SK-N-SH (cell line): ENCODE measurements at regions not wholly inside any gene's neighbourhood (a gene's known extent, or its start where the extent isn't known, plus 50 kb on each side); places are given as distances from the start of the nearest gene placed in this dataset.

Source experiments
- CTCF ChIA-PET: fragments of 300-600, 350-600 bp; formaldehyde crosslinking; extraction: SDS; loops from one replicate; lab custom pipeline; 2021; lab: Yijun Ruan, JAX
- POLR2A ChIA-PET: fragments of 350-600 bp; sonication (Branson Sonifier 250); formaldehyde crosslinking; extraction: SDS; loops from one replicate; lab custom pipeline; 2020; ENCODE audit warnings: antibody characterized with exemption, inconsistent platforms; lab: Yijun Ruan, JAX
- DNase-seq: peaks from one replicate; pipeline ENCODE4 v3.0.0; 2012
- H2AFZ ChIP-seq: fragments of 200-600 bp; sonication (generic); 2 replicates; pipeline ENCODE4 v1.8.1; 2016; ENCODE audit warnings: antibody characterized with exemption, mild to moderate bottlenecking, low read depth
- H3F3A ChIP-seq: fragments of 200-600 bp; sonication (generic); replicated peaks from 2 replicates; pipeline ENCODE3; 2016; ENCODE audit warnings: antibody characterized with exemption, mild to moderate bottlenecking; ENCODE audit not compliant: insufficient read depth
- H3K27ac ChIP-seq, 2 experiments: fragments of 200-500 bp in 1 of 2; fragments of 200-600 bp in 1 of 2; sonication (Bioruptor generic) in 1 of 2; sonication (generic), shearing (Covaris generic) in 1 of 2; 2 replicates each; pipeline versions ENCODE4 v1.5.1 to v1.6.1; 2014 to 2016; ENCODE audit warnings: low read depth in 2 of 2, inconsistent platforms in 1 of 2, low read length in 1 of 2, mild to moderate bottlenecking in 1 of 2, mixed read lengths in 1 of 2
- H3K27me3 ChIP-seq: fragments of 200-600 bp; sonication (generic), shearing (Covaris generic); 2 replicates; pipeline ENCODE4 v1.6.1; 2016; ENCODE audit warnings: mixed run types; ENCODE audit not compliant: insufficient read depth
- H3K36me3 ChIP-seq, 2 experiments: fragments of 200-500 bp in 1 of 2; fragments of 200-600 bp in 1 of 2; sonication (Bioruptor generic) in 1 of 2; sonication (generic) in 1 of 2; replicated peaks in 1 of 2; 2 replicates each; pipeline versions ENCODE3 to v1.5.1; 2014 to 2016; ENCODE audit warnings: low read length in 1 of 2, mild to moderate bottlenecking in 1 of 2; ENCODE audit not compliant: insufficient read depth in 2 of 2, control insufficient read depth in 1 of 2
- H3K4me1 ChIP-seq, 2 experiments: fragments of 200-500 bp in 1 of 2; fragments of 200-600 bp in 1 of 2; sonication (Bioruptor generic) in 1 of 2; sonication (generic), shearing (Covaris generic) in 1 of 2; 2 replicates each; pipeline versions ENCODE4 v1.5.1 to v1.6.1; 2014 to 2016; ENCODE audit warnings: low read depth in 1 of 2, low read length in 1 of 2, mixed run types in 1 of 2; ENCODE audit not compliant: insufficient read depth in 2 of 2, control insufficient read depth in 1 of 2
- H3K4me2 ChIP-seq: fragments of 200-600 bp; sonication (generic), shearing (Covaris generic); 2 replicates; pipeline ENCODE4 v1.6.1; 2017; ENCODE audit warnings: mixed run types
- H3K4me3 ChIP-seq, 2 experiments: fragments of 200-500 bp in 1 of 2; fragments of 200-600 bp in 1 of 2; sonication (Bioruptor generic) in 1 of 2; sonication (generic), shearing (Covaris generic) in 1 of 2; 2 replicates each; pipeline versions ENCODE4 v1.5.1 to v1.8.1; 2014 to 2016; ENCODE audit warnings: low read depth in 2 of 2, inconsistent platforms in 1 of 2, low read length in 1 of 2, mild to moderate bottlenecking in 1 of 2, mixed read lengths in 1 of 2, moderate library complexity in 1 of 2
- H3K79me2 ChIP-seq: fragments of 200-600 bp; sonication (generic); 2 replicates; pipeline ENCODE4 v1.8.1; 2017; ENCODE audit warnings: mild to moderate bottlenecking; ENCODE audit not compliant: insufficient read depth
- H3K9ac ChIP-seq: fragments of 200-600 bp; sonication (generic); 2 replicates; pipeline ENCODE4 v1.6.1; 2017; ENCODE audit warnings: mixed run types
- H3K9me2 ChIP-seq: fragments of 200-600 bp; sonication (generic); 2 replicates; pipeline ENCODE4 v1.6.1; 2017; ENCODE audit warnings: mixed run types
- H3K9me3 ChIP-seq: fragments of 200-600 bp; sonication (generic); 2 replicates; pipeline ENCODE4 v1.6.1; 2017; ENCODE audit warnings: mixed run types, mild to moderate bottlenecking, moderate library complexity
- H4K20me1 ChIP-seq: fragments of 200-600 bp; sonication (generic); 2 replicates; pipeline ENCODE4 v1.6.1; 2017; ENCODE audit warnings: mild to moderate bottlenecking, mixed run types; ENCODE audit not compliant: insufficient read depth
- CHD2 ChIP-seq: fragments of 150-350 bp; IDR thresholded peaks from 2 replicates; pipeline ENCODE4 v1.6.1; 2018; ENCODE audit warnings: low read length; ENCODE audit not compliant: partially characterized antibody
- EZH2phosphoT487 ChIP-seq: fragments of 200-600 bp; sonication (generic); IDR thresholded peaks from 2 replicates; pipeline ENCODE4 v1.6.1; 2017; ENCODE audit warnings: low read depth, mixed run types, mild to moderate bottlenecking, antibody characterized with exemption, moderate library complexity, borderline replicate concordance
- FOXJ3 ChIP-seq: sonication (generic); formaldehyde crosslinking; IDR thresholded peaks from 2 replicates; pipeline ENCODE4 v1.5.1; 2020; ENCODE audit warnings: mild to moderate bottlenecking, missing genetic modification reagents
- GABPA ChIP-seq: IDR thresholded peaks from 2 replicates; pipeline ENCODE4 v1.4.0; 2012; ENCODE audit warnings: low read depth, mild to moderate bottlenecking
- GATA2 ChIP-seq: sonication (generic); formaldehyde crosslinking; IDR thresholded peaks from 2 replicates; pipeline ENCODE4 v1.5.0; 2020; ENCODE audit warnings: mild to moderate bottlenecking, missing genetic modification reagents
- JUND ChIP-seq: IDR thresholded peaks from 2 replicates; pipeline ENCODE4 v1.4.0; 2012
- MEF2A ChIP-seq: IDR thresholded peaks from 2 replicates; pipeline ENCODE4 v1.4.0; 2012; ENCODE audit warnings: low read depth, borderline replicate concordance
- NRF1 ChIP-seq: IDR thresholded peaks from 2 replicates; pipeline ENCODE4 v1.6.1; 2012; ENCODE audit warnings: low read depth, mild to moderate bottlenecking, low read length
- RCOR1 ChIP-seq: fragments of 150-350 bp; IDR thresholded peaks from 2 replicates; pipeline ENCODE4 v1.6.1; 2017; ENCODE audit warnings: antibody characterized with exemption, low read length
- REST ChIP-seq: IDR thresholded peaks from 2 replicates; pipeline ENCODE4 v1.6.1; 2012; ENCODE audit warnings: mild to moderate bottlenecking, low read depth, low read length, moderate library complexity
- RFX5 ChIP-seq: IDR thresholded peaks from 2 replicates; pipeline ENCODE4 v1.6.1; 2012; ENCODE audit warnings: mild to moderate bottlenecking, improper control_type of control experiment, low read length
- RXRA ChIP-seq: IDR thresholded peaks from 2 replicates; pipeline ENCODE4 v1.4.0; 2012; ENCODE audit warnings: low read depth, mild to moderate bottlenecking, borderline replicate concordance
- TCF12 ChIP-seq: IDR thresholded peaks from 2 replicates; pipeline ENCODE4 v1.4.0; 2012
- USF2 ChIP-seq: fragments of 150-350 bp; IDR thresholded peaks from 2 replicates; pipeline ENCODE4 v1.6.1; 2017; ENCODE audit warnings: antibody characterized with exemption, low read length, low read depth, borderline replicate concordance
- YY1 ChIP-seq: IDR thresholded peaks from 2 replicates; pipeline ENCODE4 v1.4.0; 2012; ENCODE audit warnings: low read depth, mild to moderate bottlenecking
- WGBS: methylation state at CpG from one replicate; pipeline ENCODE4 v1.1.6; 2017; ENCODE audit warnings: low lambda C conversion rate; 5-methylcytosine and 5-hydroxymethylcytosine counted together
- TF ChIP-seq, protein P1 (sequence below): fragments of 150-350 bp; IDR thresholded peaks from 2 replicates; pipeline ENCODE4 v1.6.1; 2016; ENCODE audit warnings: mild to moderate bottlenecking, low read depth, low read length
- TF ChIP-seq, protein P2 (sequence below): IDR thresholded peaks from 2 replicates; pipeline ENCODE4 v1.4.0; 2012; ENCODE audit warnings: low read depth, borderline replicate concordance

DNA sequence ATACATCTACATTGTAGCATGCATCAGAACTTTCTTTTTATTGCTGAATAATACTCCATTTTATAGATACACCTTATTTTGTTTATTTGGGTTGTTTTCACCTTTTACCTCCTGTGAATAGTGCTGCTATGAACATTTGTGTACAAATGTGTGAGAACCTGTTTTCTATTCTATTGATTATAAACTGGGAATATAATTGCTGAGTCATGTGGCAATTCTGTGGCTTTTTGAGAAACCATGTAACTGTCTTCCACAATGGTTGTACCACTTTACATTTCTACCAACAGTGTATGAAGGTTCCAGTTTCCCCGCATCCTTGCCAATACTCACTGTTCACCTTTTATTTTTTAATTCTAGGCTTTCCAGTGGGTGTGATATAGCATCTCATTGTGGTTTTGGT is 138.6 kb upstream of the MBL2 start:
- Histone ChIP-seq H3K9ac (no peak overlapping the region), H3K27me3 (no peaks in the 10 kb centered on the region), H3K4me2 (no peak overlapping the region), H3K4me3 (no peak overlapping the region), H2AFZ (no peak overlapping the region), H3K27ac (no peak overlapping the region), H3K9me2 (no peaks in the 10 kb centered on the region), H3K9me3 (no peaks in the 10 kb centered on the region), H3K79me2 (no peaks in the 10 kb centered on the region), H3F3A (no peaks in the 10 kb centered on the region), H4K20me1 (no peaks in the 10 kb centered on the region), H3K4me1 (no peaks in the 10 kb centered on the region), H3K36me3 (no peaks in the 10 kb centered on the region)
- TF ChIP-seq TCF12 (no peak), FOXJ3 (no peak), USF2 (no peak), MEF2A (no peak), JUND (no peak), CHD2 (no peak), RXRA (no peak), EZH2phosphoT487 (no peak), GATA2 (no peak), GABPA (no peak), NRF1 (no peak), YY1 (no peak), RCOR1 (no peak), RFX5 (no peak), REST (no peak)
- TF ChIP-seq, protein P1, sequence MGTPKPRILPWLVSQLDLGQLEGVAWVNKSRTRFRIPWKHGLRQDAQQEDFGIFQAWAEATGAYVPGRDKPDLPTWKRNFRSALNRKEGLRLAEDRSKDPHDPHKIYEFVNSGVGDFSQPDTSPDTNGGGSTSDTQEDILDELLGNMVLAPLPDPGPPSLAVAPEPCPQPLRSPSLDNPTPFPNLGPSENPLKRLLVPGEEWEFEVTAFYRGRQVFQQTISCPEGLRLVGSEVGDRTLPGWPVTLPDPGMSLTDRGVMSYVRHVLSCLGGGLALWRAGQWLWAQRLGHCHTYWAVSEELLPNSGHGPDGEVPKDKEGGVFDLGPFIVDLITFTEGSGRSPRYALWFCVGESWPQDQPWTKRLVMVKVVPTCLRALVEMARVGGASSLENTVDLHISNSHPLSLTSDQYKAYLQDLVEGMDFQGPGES = no peak
- TF ChIP-seq, protein P2, sequence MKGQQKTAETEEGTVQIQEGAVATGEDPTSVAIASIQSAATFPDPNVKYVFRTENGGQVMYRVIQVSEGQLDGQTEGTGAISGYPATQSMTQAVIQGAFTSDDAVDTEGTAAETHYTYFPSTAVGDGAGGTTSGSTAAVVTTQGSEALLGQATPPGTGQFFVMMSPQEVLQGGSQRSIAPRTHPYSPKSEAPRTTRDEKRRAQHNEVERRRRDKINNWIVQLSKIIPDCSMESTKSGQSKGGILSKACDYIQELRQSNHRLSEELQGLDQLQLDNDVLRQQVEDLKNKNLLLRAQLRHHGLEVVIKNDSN = no peak
- no peak for DNase-seq
- POLR2A ChIA-PET = no interaction called here
- WGBS = 78% methylated on average over 1 of the region's 1 CpG
- CTCF ChIA-PET = interaction anchor here (1.4 kb wide), 1 partner anchor 27 kb away, joined by 5 read pairs; no protein-coding TSS in a partner anchor
